KOPT-K1 (cell line): ENCODE measurements at regions not wholly inside any gene's neighbourhood (a gene's known extent, or its start where the extent isn't known, plus 50 kb on each side); places are given as distances from the start of the nearest gene placed in this dataset.
"Not testable (repeated sequence)": the region's sequence is repeated elsewhere in the genome, so short reads cannot be mapped to it uniquely, and the experiment has no call there.

Source experiments
- H3K27ac ChIP-seq: fragments of 200-600 bp; sonication (generic); 2 replicates; pipeline ENCODE4 v1.5.1; 2016; ENCODE audit warnings: antibody characterized with exemption, mild to moderate bottlenecking, low read depth, low read length; ENCODE audit not compliant: poor library complexity, severe bottlenecking
- H3K36me3 ChIP-seq: fragments of 200-600 bp; sonication (generic); 2 replicates; pipeline ENCODE4 v1.5.1; 2017; ENCODE audit warnings: antibody characterized with exemption, mild to moderate bottlenecking, low read length, moderate library complexity; ENCODE audit not compliant: insufficient read depth
- H3K9me3 ChIP-seq: fragments of 200-600 bp; sonication (generic); 2 replicates; pipeline ENCODE4 v1.5.1; 2017; ENCODE audit warnings: antibody characterized with exemption, low read length, mild to moderate bottlenecking; ENCODE audit not compliant: insufficient read depth, poor library complexity, severe bottlenecking

- H3K27ac ChIP-seq, result no peak overlapping the region
- no peaks in the 10 kb centered on the region for H3K9me3 ChIP-seq
- H3K36me3 ChIP-seq, result no peaks in the 10 kb centered on the region
Observed at GRCh38 chr12:88720231-88720630, 140.0 kb upstream of the KITLG start.

- no peak overlapping the region for H3K27ac ChIP-seq
- H3K36me3 ChIP-seq, result no peaks in the 10 kb centered on the region
Observed at GRCh38 chr12:88717188-88717587, 136.9 kb upstream of the KITLG start.

GRCh38 chr12:88716240-88716639 is 136.0 kb upstream of the KITLG start:
- Histone ChIP-seq H3K9me3 (no peaks in the 10 kb centered on the region), H3K36me3 (no peaks in the 10 kb centered on the region), H3K27ac (no peak overlapping the region)

More at GRCh38 chr12:88717188-88717587, 136.9 kb upstream of the KITLG start:
- no peaks in the 10 kb centered on the region for H3K9me3 ChIP-seq

- Histone ChIP-seq H3K27ac (no peak overlapping the region), H3K9me3 (no peaks in the 10 kb centered on the region), H3K36me3 (no peaks in the 10 kb centered on the region)
Observed at GRCh38 chr12:88715673-88716072, 135.4 kb upstream of the KITLG start.

- not testable (repeated sequence) for H3K36me3 ChIP-seq, H3K9me3 ChIP-seq, H3K27ac ChIP-seq
Observed at GRCh38 chr12:88714263-88714882, 134.1 kb upstream of the KITLG start.

GRCh38 chr12:88707800-88708199 is 127.5 kb upstream of the KITLG start:
- H3K27ac ChIP-seq, result no peak overlapping the region
- H3K9me3 ChIP-seq, result no peaks in the 10 kb centered on the region
- H3K36me3 ChIP-seq, result no peaks in the 10 kb centered on the region

GRCh38 chr12:88706286-88706685 is 126.0 kb upstream of the KITLG start:
- Histone ChIP-seq H3K9me3 (no peaks in the 10 kb centered on the region), H3K27ac (no peak overlapping the region), H3K36me3 (no peaks in the 10 kb centered on the region)

GRCh38 chr12:88703790-88704189 is 123.5 kb upstream of the KITLG start:
- no peak overlapping the region for H3K27ac ChIP-seq
- H3K9me3 ChIP-seq, result no peaks in the 10 kb centered on the region
- H3K36me3 ChIP-seq, result no peaks in the 10 kb centered on the region

GRCh38 chr12:88698471-88698870 is 118.2 kb upstream of the KITLG start:
- Histone ChIP-seq H3K27ac (no peak overlapping the region), H3K36me3 (no peaks in the 10 kb centered on the region), H3K9me3 (no peaks in the 10 kb centered on the region)

GRCh38 chr12:88693837-88694445 is 113.7 kb upstream of the KITLG start:
- H3K36me3 ChIP-seq, result no peaks in the 10 kb centered on the region
- no peaks in the 10 kb centered on the region for H3K9me3 ChIP-seq
- no peak overlapping the region for H3K27ac ChIP-seq

GRCh38 chr12:88691811-88692210 is 111.5 kb upstream of the KITLG start:
- Histone ChIP-seq H3K27ac (no peak overlapping the region), H3K9me3 (no peaks in the 10 kb centered on the region), H3K36me3 (no peaks in the 10 kb centered on the region)

GRCh38 chr12:88684610-88685009 is 104.3 kb upstream of the KITLG start:
- Histone ChIP-seq H3K36me3 (no peaks in the 10 kb centered on the region), H3K27ac (no peak overlapping the region), H3K9me3 (no peaks in the 10 kb centered on the region)

GRCh38 chr12:88684170-88684569 is 103.9 kb upstream of the KITLG start:
- no peak overlapping the region for H3K27ac ChIP-seq
- H3K9me3 ChIP-seq, result no peaks in the 10 kb centered on the region
- no peaks in the 10 kb centered on the region for H3K36me3 ChIP-seq

GRCh38 chr12:88683628-88684027 is 103.4 kb upstream of the KITLG start:
- H3K27ac ChIP-seq, result no peak overlapping the region
- H3K36me3 ChIP-seq, result no peaks in the 10 kb centered on the region
- no peaks in the 10 kb centered on the region for H3K9me3 ChIP-seq

GRCh38 chr12:88681271-88681670 is 101.0 kb upstream of the KITLG start:
- Histone ChIP-seq H3K36me3 (no peaks in the 10 kb centered on the region), H3K9me3 (no peaks in the 10 kb centered on the region), H3K27ac (no peak overlapping the region)

GRCh38 chr12:88677464-88677863 is 97.2 kb upstream of the KITLG start:
- no peaks in the 10 kb centered on the region for H3K36me3 ChIP-seq
- no peak overlapping the region for H3K27ac ChIP-seq
- no peaks in the 10 kb centered on the region for H3K9me3 ChIP-seq
